H9 (cell line): ENCODE measurements at regions not wholly inside any gene's neighbourhood (a gene's known extent, or its start where the extent isn't known, plus 50 kb on each side); places are given as distances from the start of the nearest gene placed in this dataset.

Experiments
- DNase-seq: peaks from one replicate; pipeline ENCODE4 v3.0.0-alpha.2; 2017
- H2AFZ ChIP-seq: one replicate; pipeline ENCODE4 v1.6.1; 2013; ENCODE audit warnings: mild to moderate bottlenecking, low read length, control low read depth, moderate library complexity
- H2AK5ac ChIP-seq: 2 replicates; pipeline ENCODE4 v1.6.1; 2013; ENCODE audit warnings: low read length, control low read depth, mixed read lengths; ENCODE audit not compliant: insufficient read length
- H2BK120ac ChIP-seq: one replicate; pipeline ENCODE4 v1.6.1; 2013; ENCODE audit warnings: low read depth, mild to moderate bottlenecking, low read length, control low read depth, inconsistent platforms; ENCODE audit not compliant: poor library complexity, severe bottlenecking
- H2BK12ac ChIP-seq: 2 replicates; pipeline ENCODE4 v1.6.1; 2013; ENCODE audit warnings: low read length, control low read depth, mixed read lengths, low read depth; ENCODE audit not compliant: insufficient read length
- H2BK15ac ChIP-seq: 2 replicates; pipeline ENCODE4 v1.6.1; 2013; ENCODE audit warnings: low read depth, low read length, control low read depth
- H2BK20ac ChIP-seq: one replicate; pipeline ENCODE4 v1.6.1; 2013; ENCODE audit warnings: low read depth, mild to moderate bottlenecking, low read length, control low read depth, inconsistent platforms; ENCODE audit not compliant: poor library complexity, severe bottlenecking
- H2BK5ac ChIP-seq: 2 replicates; pipeline ENCODE4 v1.6.1; 2013; ENCODE audit warnings: low read length, control low read depth, mixed read lengths; ENCODE audit not compliant: insufficient read length
- H3K14ac ChIP-seq: 2 replicates; pipeline ENCODE4 v1.6.1; 2013; ENCODE audit warnings: low read length, control low read depth; ENCODE audit not compliant: insufficient read depth
- H3K18ac ChIP-seq: 2 replicates; pipeline ENCODE4 v1.6.1; 2013; ENCODE audit warnings: low read depth, mild to moderate bottlenecking, mixed read lengths, low read length, control low read depth; ENCODE audit not compliant: insufficient read length
- H3K23ac ChIP-seq: 2 replicates; pipeline ENCODE4 v1.6.1; 2013; ENCODE audit warnings: low read length, control low read depth, mixed read lengths, low read depth; ENCODE audit not compliant: insufficient read length
- H3K23me2 ChIP-seq: 2 replicates; pipeline ENCODE4 v1.6.1; 2013; ENCODE audit warnings: low read depth, mild to moderate bottlenecking, mixed read lengths, low read length, control low read depth; ENCODE audit not compliant: insufficient read length, poor library complexity, severe bottlenecking
- H3K27ac ChIP-seq: 2 replicates; pipeline ENCODE4 v1.5.1; 2013; ENCODE audit warnings: low read length, control low read depth, mixed read lengths, low read depth; ENCODE audit not compliant: insufficient read length
- H3K27me3 ChIP-seq: 2 replicates; pipeline ENCODE4 v1.6.1; 2013; ENCODE audit warnings: low read length, control low read depth, inconsistent platforms; ENCODE audit not compliant: insufficient read depth
- H3K4ac ChIP-seq: 2 replicates; pipeline ENCODE4 v1.6.1; 2013; ENCODE audit warnings: low read depth, mild to moderate bottlenecking, control low read depth, inconsistent platforms, low read length, moderate library complexity
- H3K4me1 ChIP-seq: 2 replicates; pipeline ENCODE4 v1.6.1; 2013; ENCODE audit warnings: low read length, control low read depth, inconsistent platforms; ENCODE audit not compliant: insufficient read depth
- H3K4me2 ChIP-seq: 2 replicates; pipeline ENCODE4 v1.6.1; 2013; ENCODE audit warnings: low read length, control low read depth, mixed read lengths; ENCODE audit not compliant: insufficient read length, insufficient read depth
- H3K56ac ChIP-seq: 2 replicates; pipeline ENCODE4 v1.6.1; 2013; ENCODE audit warnings: low read depth, mild to moderate bottlenecking, mixed read lengths, low read length, control low read depth; ENCODE audit not compliant: insufficient read length
- H3K79me1 ChIP-seq: 2 replicates; pipeline ENCODE4 v1.6.1; 2013; ENCODE audit warnings: low read depth, mild to moderate bottlenecking, moderate library complexity, low read length, control low read depth, inconsistent platforms; ENCODE audit not compliant: insufficient read depth, poor library complexity, severe bottlenecking
- H3K79me2 ChIP-seq: 2 replicates; pipeline ENCODE4 v1.6.1; 2013; ENCODE audit warnings: low read length, control low read depth, inconsistent platforms; ENCODE audit not compliant: insufficient read depth
- H3K9ac ChIP-seq: 2 replicates; pipeline ENCODE4 v1.6.1; 2013; ENCODE audit warnings: low read length, control low read depth, mixed read lengths; ENCODE audit not compliant: insufficient read length; ENCODE audit errors: extremely low read depth
- H3K9me3 ChIP-seq: one replicate; pipeline ENCODE4 v1.6.1; 2013; ENCODE audit warnings: low read depth, low read length, inconsistent platforms; ENCODE audit not compliant: control insufficient read depth
- H3T11ph ChIP-seq: one replicate; pipeline ENCODE4 v1.6.1; 2013; ENCODE audit warnings: mild to moderate bottlenecking, low read length, control low read depth, inconsistent platforms
- H4K20me1 ChIP-seq: one replicate; pipeline ENCODE4 v1.6.1; 2013; ENCODE audit not compliant: control insufficient read depth, insufficient read length, insufficient read depth
- H4K5ac ChIP-seq: 2 replicates; pipeline ENCODE4 v1.6.1; 2013; ENCODE audit warnings: low read depth, mild to moderate bottlenecking, mixed read lengths, low read length, control low read depth; ENCODE audit not compliant: insufficient read length
- H4K8ac ChIP-seq: replicated peaks from 2 replicates; pipeline ENCODE4 v1.6.1; 2013; ENCODE audit warnings: low read length, control low read depth, mixed read lengths, low read depth; ENCODE audit not compliant: insufficient read length
- H4K91ac ChIP-seq: 2 replicates; pipeline ENCODE4 v1.6.1; 2013; ENCODE audit warnings: low read depth, mild to moderate bottlenecking, moderate library complexity, mixed read lengths, low read length, control low read depth; ENCODE audit not compliant: insufficient read length
- H3K27ac Mint-ChIP-seq, 3 experiments: 2 replicates in 2 of 3; 3 replicates in 1 of 3; pipeline ENCODE4 v1.8.0; 2020 to 2021; ENCODE audit warnings: mixed read lengths in 3 of 3, mild to moderate bottlenecking in 1 of 3, moderate library complexity in 1 of 3
- H3K27me3 Mint-ChIP-seq: 2 replicates; pipeline ENCODE4 v1.8.0; 2021; ENCODE audit warnings: low read depth, mild to moderate bottlenecking, moderate library complexity, mixed read lengths
- H3K36me3 Mint-ChIP-seq, 3 experiments: 2 replicates in 2 of 3; 3 replicates in 1 of 3; pipeline ENCODE4 v1.8.0; 2020 to 2021; ENCODE audit warnings: low read depth in 3 of 3, mixed read lengths in 3 of 3; ENCODE audit not compliant: insufficient read depth in 1 of 3
- H3K4me1 Mint-ChIP-seq, 2 experiments: 2 replicates each; pipeline ENCODE4 v1.8.0; 2020; ENCODE audit warnings: mixed read lengths in 2 of 2
- H3K4me3 Mint-ChIP-seq, 2 experiments: 2 replicates in 1 of 2; 3 replicates in 1 of 2; pipeline ENCODE4 v1.8.0; 2020 to 2021; ENCODE audit warnings: mild to moderate bottlenecking in 2 of 2, mixed read lengths in 2 of 2, moderate library complexity in 1 of 2
- H3K9me3 Mint-ChIP-seq, 2 experiments: 2 replicates in 1 of 2; 3 replicates in 1 of 2; pipeline ENCODE4 v1.8.0; 2020; ENCODE audit warnings: mild to moderate bottlenecking in 2 of 2, mixed read lengths in 2 of 2, moderate library complexity in 1 of 2
- CTCF ChIP-seq: fragments of 200-600 bp; sonication (generic); conservative IDR thresholded peaks from 3 replicates; pipeline ENCODE4 v1.8.0; 2021; ENCODE audit warnings: antibody characterized with exemption, mild to moderate bottlenecking
- WGBS: extraction: QIAGEN DNeasy Blood & Tissue Kit; methylation state at CpG from one replicate; pipeline ENCODE4 v1.1.7; 2013; ENCODE audit warnings: missing lambda C conversion rate, low lambda C conversion rate, mixed read lengths; ENCODE audit not compliant: insufficient read length; ENCODE audit errors: extremely low coverage; 5-methylcytosine and 5-hydroxymethylcytosine counted together

- Mint-ChIP-seq H3K27ac (no peak overlapping the region), H3K4me1 (no peaks in the 10 kb centered on the region), H3K4me3 (no peak overlapping the region), H3K9me3 (peaks cover 45 to 47% of the 10 kb centered on the region in 2 experiments), H3K36me3 (peaks cover 18 to 41% (median 20%) of the 10 kb centered on the region in 3 experiments), H3K27me3 (no peaks in the 10 kb centered on the region)
- H4K5ac ChIP-seq, result no peak overlapping the region
- no peak for DNase-seq
- H3K79me1 ChIP-seq, result no peaks in the 10 kb centered on the region
- no peak overlapping the region for H3K14ac ChIP-seq
- H3K9ac ChIP-seq, result no peak overlapping the region
- no peak for TF ChIP-seq CTCF
- no peak overlapping the region for H3K4me2 ChIP-seq
- no peaks in the 10 kb centered on the region for H4K20me1 ChIP-seq
- H4K8ac ChIP-seq, result no peak overlapping the region
- H2BK5ac ChIP-seq, result no peak overlapping the region
- no peak overlapping the region for H3K23ac ChIP-seq
- no CpG with 5 or more reads among the region's 4 CpGs for WGBS
- no peak overlapping the region for H3K4ac ChIP-seq
- H3K79me2 ChIP-seq, result no peaks in the 10 kb centered on the region
- H2BK12ac ChIP-seq, result no peak overlapping the region
- H3K9me3 ChIP-seq, result peaks cover 32% of the 10 kb centered on the region
- H2BK15ac ChIP-seq, result no peak overlapping the region
- no peak overlapping the region for H3K56ac ChIP-seq
- H2AK5ac ChIP-seq, result no peak overlapping the region
- no peak overlapping the region for H2BK120ac ChIP-seq
- H2BK20ac ChIP-seq, result no peak overlapping the region
- no peaks in the 10 kb centered on the region for H3K4me1 ChIP-seq
- H3T11ph ChIP-seq, result no peak overlapping the region
- no peak overlapping the region for H3K27ac ChIP-seq
- no peaks in the 10 kb centered on the region for H3K23me2 ChIP-seq
- H2AFZ ChIP-seq, result no peak overlapping the region
- H4K91ac ChIP-seq, result no peak overlapping the region
- no peak overlapping the region for H3K18ac ChIP-seq
- H3K27me3 ChIP-seq, result no peaks in the 10 kb centered on the region
Observed at GRCh38 chr11:104487046-104487806, 323.3 kb upstream of the PDGFD start.
